Lung (tissue), 11 donors: ENCODE measurements at regions not wholly inside any gene's neighbourhood (a gene's known extent, or its start where the extent isn't known, plus 50 kb on each side); places are given as distances from the start of the nearest gene placed in this dataset.

ENCODE experiments used
- ATAC-seq: fragments of 200-7000 bp; cut with Tn5 transposase; one replicate; pipeline ENCODE4 v1.9.1; 2020; ENCODE audit warnings: moderate number of reproducible peaks; ENCODE audit not compliant: insufficient read depth, low FRiP score
- DNase-seq, 3 donors: peaks; one replicate each; pipeline ENCODE4 v3.0.0-alpha.2; 2013 to 2017
- H3K27ac ChIP-seq, 2 donors: one replicate each; pipeline ENCODE4 v1.5.1; 2013; ENCODE audit warnings: mild to moderate bottlenecking in 2 of 2, moderate library complexity in 2 of 2, control low read depth in 1 of 2, inconsistent platforms in 1 of 2, low read depth in 1 of 2, low read length in 1 of 2
- H3K27me3 ChIP-seq, 3 donors: one replicate each; pipeline ENCODE4 v1.5.1; 2013; ENCODE audit warnings: low read length in 2 of 3; ENCODE audit not compliant: control insufficient read depth in 3 of 3, insufficient read depth in 3 of 3
- H3K36me3 ChIP-seq, 4 donors: one replicate each; pipeline ENCODE4 v1.5.1; 2013; ENCODE audit warnings: low read length in 4 of 4, mild to moderate bottlenecking in 1 of 4, moderate library complexity in 1 of 4; ENCODE audit not compliant: control insufficient read depth in 4 of 4, insufficient read depth in 4 of 4
- H3K4me1 ChIP-seq, 5 donors: one replicate each; pipeline ENCODE4 v1.5.1; 2013; ENCODE audit warnings: low read length in 5 of 5, mild to moderate bottlenecking in 2 of 5, moderate library complexity in 1 of 5; ENCODE audit not compliant: control insufficient read depth in 5 of 5, insufficient read depth in 5 of 5
- H3K4me3 ChIP-seq: one replicate; pipeline ENCODE4 v1.5.1; 2013; ENCODE audit warnings: mild to moderate bottlenecking, control low read depth, moderate library complexity
- H3K9ac ChIP-seq, 2 donors: one replicate each; pipeline ENCODE4 v1.5.1; 2013; ENCODE audit warnings: low read length in 2 of 2, control low read depth in 1 of 2; ENCODE audit not compliant: insufficient read depth in 1 of 2
- H3K9me3 ChIP-seq, 4 donors: one replicate each; pipeline ENCODE4 v1.5.1; 2013; ENCODE audit warnings: low read length in 3 of 4, mild to moderate bottlenecking in 1 of 4, moderate library complexity in 1 of 4; ENCODE audit not compliant: control insufficient read depth in 4 of 4, insufficient read depth in 3 of 4
- WGBS, 2 donors: extraction: QIAGEN DNeasy Blood & Tissue Kit; methylation state at CpG; one replicate each; pipeline ENCODE4 v1.1.7; 2013; 5-methylcytosine and 5-hydroxymethylcytosine counted together
- TF ChIP-seq, protein P1 (sequence below): IDR thresholded peaks from 2 replicates; pipeline ENCODE4 v1.5.1; 2012; ENCODE audit warnings: mild to moderate bottlenecking; ENCODE audit errors: control extremely low read depth, extremely low read depth
- donor health status: control.
- donor health status: control.
- donor health status: Bipolar disorder and iron deficiency.
- donor health status: healthy.
- donor health status: DM: yes; HTN: yes; CAD: no.

GRCh38 chr11:115643549-115644270 lies 139.5 kb upstream of the CADM1 start:
- no peak for DNase-seq
- Histone ChIP-seq H3K27ac (no peak overlapping the region), H3K4me1 (no peaks in the 10 kb centered on the region), H3K36me3 (no peaks in the 10 kb centered on the region), H3K9ac (no peak overlapping the region), H3K4me3 (no peak overlapping the region), H3K27me3 (peaks cover 0 to 12% (median 5%) of the 10 kb centered on the region in 3 donors), H3K9me3 (peaks cover 0 to 2% (median 0%) of the 10 kb centered on the region in 4 donors)
- TF ChIP-seq, protein P1, sequence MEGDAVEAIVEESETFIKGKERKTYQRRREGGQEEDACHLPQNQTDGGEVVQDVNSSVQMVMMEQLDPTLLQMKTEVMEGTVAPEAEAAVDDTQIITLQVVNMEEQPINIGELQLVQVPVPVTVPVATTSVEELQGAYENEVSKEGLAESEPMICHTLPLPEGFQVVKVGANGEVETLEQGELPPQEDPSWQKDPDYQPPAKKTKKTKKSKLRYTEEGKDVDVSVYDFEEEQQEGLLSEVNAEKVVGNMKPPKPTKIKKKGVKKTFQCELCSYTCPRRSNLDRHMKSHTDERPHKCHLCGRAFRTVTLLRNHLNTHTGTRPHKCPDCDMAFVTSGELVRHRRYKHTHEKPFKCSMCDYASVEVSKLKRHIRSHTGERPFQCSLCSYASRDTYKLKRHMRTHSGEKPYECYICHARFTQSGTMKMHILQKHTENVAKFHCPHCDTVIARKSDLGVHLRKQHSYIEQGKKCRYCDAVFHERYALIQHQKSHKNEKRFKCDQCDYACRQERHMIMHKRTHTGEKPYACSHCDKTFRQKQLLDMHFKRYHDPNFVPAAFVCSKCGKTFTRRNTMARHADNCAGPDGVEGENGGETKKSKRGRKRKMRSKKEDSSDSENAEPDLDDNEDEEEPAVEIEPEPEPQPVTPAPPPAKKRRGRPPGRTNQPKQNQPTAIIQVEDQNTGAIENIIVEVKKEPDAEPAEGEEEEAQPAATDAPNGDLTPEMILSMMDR: no peak
- no peak for ATAC-seq
- 77 to 81% methylated on average over 12 of the region's 12 CpGs for WGBS, 2 donors

DNA sequence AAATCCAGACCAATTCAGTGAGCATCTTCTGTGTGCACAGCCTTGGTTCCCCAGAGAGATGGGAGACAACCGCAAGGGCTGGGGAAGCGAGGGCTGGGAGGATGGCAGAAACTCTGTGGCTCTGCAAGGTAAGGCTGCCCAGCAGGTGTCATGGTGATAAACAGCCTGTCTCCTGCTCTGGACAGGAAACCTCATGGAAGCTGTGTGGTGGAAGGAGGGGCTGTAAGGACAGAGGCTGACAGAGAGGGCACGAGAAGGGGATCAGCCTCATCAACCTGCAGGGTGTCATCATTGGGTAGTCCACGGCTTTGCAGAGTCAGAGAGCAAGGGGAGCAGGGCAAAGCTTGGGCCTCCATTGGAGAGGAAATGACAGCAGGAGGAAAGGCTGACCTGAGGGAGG lies 138.4 kb upstream of the CADM1 start:
- H3K36me3 ChIP-seq: no peaks in the 10 kb centered on the region
- H3K9me3 ChIP-seq: peaks cover 0 to 2% (median 0%) of the 10 kb centered on the region in 4 donors
- peaks cover 0 to 14% (median 5%) of the 10 kb centered on the region in 3 donors for H3K27me3 ChIP-seq
- H3K4me3 ChIP-seq: no peak overlapping the region
- WGBS, 2 donors: 71 to 72% methylated on average over 4 of the region's 4 CpGs
- TF ChIP-seq, protein P1: no peak
- DNase-seq: no peak
- no peaks in the 10 kb centered on the region for H3K4me1 ChIP-seq
- no peak overlapping the region for H3K27ac ChIP-seq
- ATAC-seq: no peak
- no peak overlapping the region for H3K9ac ChIP-seq

DNA sequence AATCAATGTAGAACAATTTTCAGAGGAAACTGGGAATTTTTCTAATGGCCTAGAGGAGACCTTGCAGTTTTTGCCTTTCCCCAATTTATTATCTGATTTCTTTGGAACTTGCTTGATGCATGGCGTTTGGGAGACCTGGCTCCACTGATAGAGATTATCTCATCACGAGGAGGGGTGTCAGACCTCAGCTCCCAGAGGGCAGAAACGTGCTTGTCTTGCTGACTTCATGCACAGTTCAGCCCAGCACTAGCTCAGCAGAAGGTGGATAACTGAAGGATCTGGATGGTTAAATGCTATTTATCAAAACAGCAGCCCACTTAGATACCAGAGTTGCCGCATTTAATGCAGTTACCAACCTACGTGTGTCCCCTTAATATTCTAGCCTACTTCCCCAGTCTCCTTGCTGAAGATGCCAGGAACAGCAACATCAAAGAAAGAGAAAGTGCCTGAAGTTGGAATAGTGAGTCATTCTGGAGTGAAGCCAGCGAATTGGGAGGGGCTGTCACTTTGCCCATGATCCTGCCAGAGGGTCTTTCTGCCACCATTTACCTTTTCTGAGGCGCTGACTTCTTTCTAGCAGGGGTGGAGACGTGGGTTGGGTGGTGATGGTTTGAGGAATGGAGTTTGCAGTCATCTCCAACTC lies 133.5 kb upstream of the CADM1 start:
- Histone ChIP-seq H3K9me3 (no peaks in the 10 kb centered on the region), H3K9ac (no peak overlapping the region), H3K4me3 (no peak overlapping the region), H3K4me1 (no peaks in the 10 kb centered on the region), H3K27ac (no peak overlapping the region), H3K36me3 (no peaks in the 10 kb centered on the region), H3K27me3 (peaks cover 0 to 6% (median 5%) of the 10 kb centered on the region in 3 donors)
- DNase-seq (no peak), ATAC-seq (no peak)
- WGBS, 2 donors: 62 to 72% methylated on average over 8 of the region's 8 CpGs
- TF ChIP-seq, protein P1: no peak
